HG03159 (cell line): ENCODE measurements at regions not wholly inside any gene's neighbourhood (a gene's known extent, or its start where the extent isn't known, plus 50 kb on each side); places are given as distances from the start of the nearest gene placed in this dataset.
"Not testable (repeated sequence)": the region's sequence is repeated elsewhere in the genome, so short reads cannot be mapped to it uniquely, and the experiment has no call there.

Source experiments
- ATAC-seq: cut with Tn5 transposase; IDR thresholded peaks from one replicate; pipeline ENCODE4 v1.9.1; 2021; ENCODE audit warnings: mild to moderate bottlenecking, moderate library complexity; ENCODE audit not compliant: unreplicated experiment

DNA sequence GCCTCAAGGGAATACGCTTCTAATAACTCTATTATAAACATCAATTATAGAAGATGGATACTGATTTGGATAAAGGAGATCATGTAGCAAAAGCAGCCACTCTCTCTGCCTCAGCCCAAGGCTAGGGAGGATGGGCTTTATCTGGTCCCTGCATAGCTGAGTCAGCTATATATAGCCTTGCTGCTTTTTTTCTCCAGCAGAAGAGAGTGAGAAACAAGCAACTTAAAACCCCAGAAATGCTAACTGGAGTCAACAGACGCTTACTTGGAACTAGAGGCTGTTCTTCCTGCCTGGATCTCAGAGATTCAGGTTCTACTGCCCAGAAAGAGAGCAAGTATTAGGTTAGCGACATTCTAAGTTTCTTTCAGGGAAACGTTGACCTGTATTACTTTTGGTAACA, 426.7 kb upstream of the KLHL29 start:
- ATAC-seq, result no peak

DNA sequence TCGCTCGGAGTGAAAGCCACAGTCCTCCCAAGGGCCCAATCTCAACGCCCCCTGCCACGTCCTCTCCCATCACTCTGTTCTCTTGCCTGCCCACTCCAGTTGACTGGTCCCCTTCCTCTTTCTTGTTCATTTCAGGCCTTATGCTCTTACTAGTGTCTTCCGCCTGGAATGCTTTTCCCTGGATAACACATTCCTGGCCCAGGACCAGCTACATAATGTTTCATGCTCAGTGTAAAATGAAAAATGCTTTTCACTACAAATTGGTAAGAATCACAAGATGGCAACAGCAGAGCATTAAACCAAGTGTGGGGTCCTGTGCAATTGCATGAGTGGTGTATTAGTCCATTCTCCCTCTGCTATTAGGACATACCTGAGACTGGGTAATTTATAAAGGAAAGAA, 417.2 kb upstream of the KLHL29 start:
- no peak for ATAC-seq

DNA sequence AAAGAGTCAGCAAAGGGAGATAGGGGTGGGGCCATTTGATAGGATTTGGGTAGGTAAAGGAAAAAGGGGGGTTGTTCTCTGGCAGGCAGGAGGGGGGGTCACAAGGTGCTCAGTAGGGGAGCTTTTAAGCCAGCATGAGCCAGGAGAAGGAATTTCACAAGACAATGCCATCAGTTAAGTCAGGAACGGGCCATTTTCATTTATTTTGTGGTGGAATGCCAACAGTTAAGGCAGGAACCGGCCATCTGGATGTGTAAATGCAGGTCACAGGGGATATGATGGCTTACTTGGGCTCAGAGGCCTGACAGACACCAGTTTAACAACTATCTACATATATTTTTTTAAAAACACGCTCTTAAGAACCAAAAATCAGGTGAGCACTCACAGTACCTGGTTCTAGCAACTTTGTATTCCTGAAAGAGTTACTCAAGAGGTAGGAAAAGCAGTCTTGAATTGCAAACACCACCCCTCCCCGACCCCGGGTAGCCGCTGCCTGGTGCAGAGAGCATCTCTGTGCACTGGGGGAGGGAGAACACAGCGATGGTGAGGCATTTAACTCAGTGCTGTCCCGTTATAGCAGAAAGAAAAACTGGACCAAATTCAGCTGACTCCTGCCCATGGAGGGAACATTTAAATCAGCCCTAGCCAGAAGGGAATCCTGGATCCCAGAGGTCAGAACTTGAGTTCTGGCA, 414.5 kb upstream of the KLHL29 start:
- no peak for ATAC-seq

DNA sequence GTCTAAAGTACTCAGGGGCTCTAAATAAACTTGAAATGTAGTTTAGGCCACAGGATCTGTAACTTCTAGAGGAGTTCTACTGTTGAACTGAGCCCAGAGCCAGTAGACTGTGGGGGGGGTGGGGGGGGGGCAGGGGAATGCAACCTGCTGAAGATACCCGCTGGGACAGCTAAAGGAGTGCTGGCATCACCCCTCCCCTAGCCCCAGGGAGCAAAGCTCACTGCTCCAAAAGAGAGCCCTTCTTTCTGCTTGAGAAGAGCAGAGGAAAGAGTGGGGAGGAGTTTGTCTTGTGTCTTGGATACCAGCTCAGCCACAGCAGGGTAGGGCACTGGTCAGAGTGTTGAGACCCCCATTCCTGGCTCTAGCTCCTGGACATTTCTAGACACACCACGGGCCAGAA, 414.0 kb upstream of the KLHL29 start:
- no peak for ATAC-seq

DNA sequence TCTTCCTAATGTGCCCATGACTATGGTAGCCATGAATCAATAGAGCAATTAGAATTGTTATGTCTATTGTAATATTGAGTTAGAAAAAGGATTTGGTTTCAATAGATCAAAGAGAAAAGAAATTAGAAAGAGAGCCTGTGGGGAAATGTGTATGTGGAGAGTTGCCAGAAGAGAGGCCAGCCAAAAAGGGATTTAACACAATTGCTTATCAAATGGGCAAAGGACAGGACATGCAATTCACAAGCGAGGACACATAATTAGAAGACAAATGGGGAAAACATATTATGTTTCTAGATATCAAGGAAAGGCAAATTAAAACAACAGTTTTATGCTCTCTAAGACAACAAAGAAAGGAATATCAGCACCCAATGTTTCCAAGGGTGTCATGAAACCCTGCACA, 403.2 kb upstream of the KLHL29 start:
- no peak for ATAC-seq

DNA sequence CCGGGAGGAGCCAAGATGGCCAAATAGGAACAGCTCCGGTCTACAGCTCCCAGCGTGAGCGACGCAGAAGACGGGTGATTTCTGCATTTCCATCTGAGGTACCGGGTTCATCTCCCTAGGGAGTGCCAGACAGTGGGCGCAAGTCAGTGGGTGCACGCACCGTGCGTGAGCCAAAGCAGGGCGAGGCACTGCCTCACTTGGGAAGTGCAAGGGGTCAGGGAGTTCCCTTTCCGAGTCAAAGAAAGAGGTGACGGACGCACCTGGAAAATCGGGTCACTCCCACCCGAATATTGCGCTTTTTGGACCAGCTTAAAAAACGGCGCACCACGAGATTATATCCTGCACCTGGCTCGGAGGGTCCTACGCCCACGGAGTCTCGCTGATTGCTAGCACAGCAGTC, 400.8 kb upstream of the KLHL29 start:
- not testable (repeated sequence) for ATAC-seq

DNA sequence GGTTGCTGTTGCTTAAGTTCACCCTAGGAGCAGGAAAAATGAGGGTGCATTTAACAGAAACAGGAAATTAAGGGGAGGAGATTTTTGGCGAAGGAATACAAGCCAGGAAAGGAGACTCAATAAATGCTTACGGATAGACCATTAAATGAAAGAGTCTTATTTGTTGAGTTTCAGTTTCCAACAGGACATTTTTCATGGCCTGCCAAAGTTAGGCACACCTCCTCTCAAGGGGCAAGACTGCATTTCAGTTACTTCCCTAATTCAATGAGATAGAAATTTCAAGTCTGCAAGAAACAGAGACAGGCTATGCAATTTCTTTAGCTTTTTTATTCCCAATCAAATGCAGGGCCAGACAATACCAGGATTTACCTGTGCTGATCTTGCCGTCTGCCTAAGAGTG, 394.7 kb upstream of the KLHL29 start:
- ATAC-seq, result no peak

DNA sequence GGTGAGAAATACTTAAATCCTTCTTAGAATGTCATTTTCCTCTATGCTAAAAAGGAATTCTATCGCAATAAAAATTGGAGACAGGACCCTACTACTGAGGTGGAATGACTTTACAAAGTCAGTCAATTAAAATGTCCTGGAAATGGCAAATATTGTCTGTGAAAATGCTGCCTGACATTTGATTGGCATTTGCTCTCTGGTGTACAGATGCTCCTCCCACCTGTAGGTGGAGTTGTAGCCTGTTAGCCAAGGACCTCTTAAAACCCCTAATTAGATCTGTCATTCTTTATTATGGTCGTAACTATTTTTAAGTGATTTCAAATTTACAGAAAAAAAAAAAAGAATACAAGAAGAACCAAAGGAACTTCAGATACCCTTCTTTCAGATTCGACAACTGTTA, 393.1 kb upstream of the KLHL29 start:
- ATAC-seq, result no peak

DNA sequence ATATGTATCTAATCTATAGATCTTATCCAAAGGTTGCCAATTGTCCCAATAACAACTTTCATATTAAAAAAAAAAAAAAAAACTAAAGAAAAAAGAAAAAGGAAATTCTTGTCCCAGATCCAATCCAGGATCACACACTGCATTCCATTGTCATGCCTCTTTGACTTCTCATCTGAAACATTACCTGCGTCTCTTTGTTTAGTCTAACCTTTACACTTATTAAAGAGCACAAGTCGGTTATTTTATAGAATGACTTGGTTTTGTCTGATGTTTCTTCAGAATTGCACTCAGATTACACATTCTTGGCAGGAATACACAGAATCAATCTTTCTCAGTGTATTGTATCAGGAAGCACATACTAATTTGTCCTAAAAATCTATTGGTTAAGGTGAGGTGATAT, 392.5 kb upstream of the KLHL29 start:
- ATAC-seq, result no peak

DNA sequence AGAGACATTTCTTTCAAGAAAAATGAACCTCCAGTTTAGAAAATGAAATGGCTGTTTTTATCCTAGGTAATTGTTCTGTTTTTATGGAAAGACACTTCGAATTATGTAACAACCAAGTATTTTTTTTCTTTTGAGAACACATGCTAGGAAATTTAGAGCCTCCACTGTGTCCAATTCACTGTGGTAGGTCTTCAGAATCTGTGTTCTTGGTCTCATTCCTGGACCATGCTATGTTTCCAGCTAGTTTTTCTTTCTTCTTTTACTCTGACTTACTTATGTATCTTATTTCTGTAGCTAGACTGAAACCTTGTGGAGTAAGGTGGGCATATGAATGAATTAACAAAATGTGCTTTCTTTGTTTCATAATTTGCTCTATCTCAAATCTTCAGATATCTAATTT, 391.7 kb upstream of the KLHL29 start:
- no peak for ATAC-seq

DNA sequence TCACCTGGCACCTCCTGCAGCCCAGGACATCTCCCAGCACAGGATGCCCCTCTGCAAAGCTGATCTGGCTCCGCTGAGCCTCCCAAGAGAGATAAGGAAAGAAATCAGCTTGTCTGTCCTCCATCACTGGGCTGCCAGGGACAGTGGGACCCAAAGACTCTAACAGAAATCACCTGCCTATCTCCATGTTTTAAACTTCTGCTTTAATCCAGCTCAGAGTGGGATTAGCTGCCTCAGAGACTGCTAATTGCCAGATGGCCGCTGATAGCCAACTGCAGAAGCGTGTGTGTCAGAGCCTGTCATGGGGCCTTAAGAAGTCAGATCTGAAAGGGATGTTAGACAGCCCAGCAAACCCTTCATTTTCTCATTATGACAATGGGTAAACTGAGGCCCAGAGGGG, 389.4 kb upstream of the KLHL29 start:
- no peak for ATAC-seq

DNA sequence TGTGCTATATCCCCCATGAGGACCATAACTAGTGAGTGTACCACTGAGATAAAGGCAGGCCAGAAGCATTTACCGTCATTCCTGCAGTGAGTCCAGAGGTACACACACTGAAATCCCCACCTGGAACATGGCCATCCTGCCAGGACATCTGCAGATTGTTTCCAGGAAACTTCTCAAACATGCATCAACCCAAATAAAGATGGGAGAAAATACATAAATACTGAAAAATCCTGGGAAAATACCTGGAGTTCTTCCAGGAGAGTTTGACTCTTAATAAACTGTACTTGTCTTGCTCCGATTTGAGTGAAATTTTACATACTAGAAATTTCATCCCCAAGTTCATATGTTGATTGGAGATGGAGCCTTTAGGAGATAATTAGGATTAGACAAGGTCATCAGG, 388.1 kb upstream of the KLHL29 start:
- ATAC-seq, result no peak

DNA sequence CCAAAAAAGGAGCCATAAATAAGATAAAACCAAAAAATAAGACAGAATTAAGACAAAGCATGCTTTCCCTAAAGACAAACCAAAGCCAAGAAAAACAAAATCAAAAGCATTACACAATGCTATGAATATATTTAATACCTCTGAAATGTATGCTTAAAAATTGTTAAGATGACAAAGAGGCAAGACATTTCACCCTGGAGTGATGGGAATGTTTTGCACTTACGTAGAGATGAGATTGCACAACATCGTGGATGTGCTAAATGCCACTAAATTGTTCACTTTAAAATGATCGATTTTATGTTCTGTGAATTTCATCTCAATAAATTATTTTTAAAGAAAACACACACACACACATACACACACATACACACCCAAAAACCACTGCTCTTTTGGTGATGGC, 386.6 kb upstream of the KLHL29 start:
- no peak for ATAC-seq

DNA sequence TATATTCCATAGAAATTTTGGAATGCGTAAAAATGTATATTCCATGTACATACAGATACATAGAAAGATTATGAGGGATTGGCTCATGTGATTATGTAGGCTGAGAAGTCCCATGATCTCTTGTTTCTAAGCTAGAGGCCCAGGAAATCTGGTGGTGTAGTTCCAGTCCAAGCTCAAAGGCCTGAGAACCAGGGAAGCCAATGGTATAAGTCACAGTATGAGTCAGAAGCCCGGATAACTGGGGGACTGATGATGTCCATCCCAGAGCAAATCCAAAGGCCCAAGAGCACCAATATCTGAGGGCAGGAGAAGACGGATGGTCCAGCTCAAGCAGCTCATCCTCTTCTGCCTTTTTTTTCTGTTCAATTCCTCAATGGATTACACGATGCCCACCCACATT, 385.0 kb upstream of the KLHL29 start:
- no peak for ATAC-seq

DNA sequence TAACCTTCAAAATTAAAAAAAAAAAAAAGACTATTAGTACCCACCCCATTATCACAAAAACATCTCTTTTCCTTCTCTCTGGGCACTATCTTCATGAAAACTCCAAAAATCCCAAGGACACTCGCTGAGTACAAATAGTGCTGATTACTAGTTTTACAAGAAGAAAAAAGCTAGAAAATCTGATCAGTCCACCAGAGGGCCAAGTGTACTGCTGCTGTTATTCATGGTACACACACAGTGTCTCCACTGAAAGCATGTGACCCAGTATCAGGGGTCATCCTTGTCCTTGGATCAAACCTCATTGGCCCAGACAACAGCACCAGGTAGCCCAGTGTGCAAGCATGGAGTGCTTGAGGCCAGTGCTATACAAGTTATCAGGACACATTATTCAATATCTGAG, 382.7 kb upstream of the KLHL29 start:
- ATAC-seq, result no peak

DNA sequence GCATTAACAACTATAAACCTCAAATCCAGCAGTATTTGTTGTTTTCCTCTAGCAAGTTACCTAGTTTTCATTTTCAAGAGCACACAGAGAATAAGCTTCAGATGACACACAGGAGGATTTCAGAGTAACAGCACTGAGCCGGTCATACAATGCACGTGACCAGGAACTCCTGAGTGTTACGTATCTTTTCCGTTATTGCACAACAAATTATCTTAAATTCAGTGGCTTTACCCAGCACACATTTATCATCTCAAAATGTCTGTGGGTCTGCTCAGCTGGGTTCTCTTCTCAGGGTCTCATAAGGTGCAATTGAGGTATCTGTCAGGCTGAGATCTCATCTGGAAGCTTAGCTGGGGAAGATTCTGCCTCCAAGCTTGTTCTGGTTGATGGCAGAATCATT, 379.5 kb upstream of the KLHL29 start:
- ATAC-seq, result no peak

DNA sequence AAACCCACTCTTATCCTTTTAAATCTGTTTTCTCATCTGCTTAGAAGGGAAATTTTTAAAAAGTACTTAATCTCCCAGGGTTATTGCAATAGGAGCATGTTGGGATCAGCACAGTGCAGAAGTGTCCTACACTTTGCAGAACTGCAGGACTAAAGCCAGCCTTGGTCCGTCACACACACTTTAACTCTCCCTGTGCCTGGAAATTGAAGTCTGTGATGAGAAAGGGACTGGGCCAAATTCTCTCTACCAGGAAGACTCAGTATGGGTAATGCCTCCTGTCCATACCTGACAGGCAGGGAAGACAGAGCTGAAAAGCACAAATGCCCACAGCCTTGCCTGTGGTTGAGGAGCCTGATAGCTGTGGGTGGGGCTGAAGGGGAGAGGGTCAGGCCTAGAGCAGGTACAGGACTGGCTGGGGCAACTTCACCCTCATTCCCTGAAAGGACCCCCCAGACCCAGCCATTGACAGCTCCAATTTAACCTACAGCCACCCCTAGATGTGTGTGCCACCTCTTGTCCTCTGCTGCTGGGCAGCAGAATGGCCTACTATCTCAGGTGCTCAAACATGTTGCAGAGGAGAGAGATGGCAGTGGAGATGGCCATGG, 377.2 kb upstream of the KLHL29 start:
- ATAC-seq, result no peak

DNA sequence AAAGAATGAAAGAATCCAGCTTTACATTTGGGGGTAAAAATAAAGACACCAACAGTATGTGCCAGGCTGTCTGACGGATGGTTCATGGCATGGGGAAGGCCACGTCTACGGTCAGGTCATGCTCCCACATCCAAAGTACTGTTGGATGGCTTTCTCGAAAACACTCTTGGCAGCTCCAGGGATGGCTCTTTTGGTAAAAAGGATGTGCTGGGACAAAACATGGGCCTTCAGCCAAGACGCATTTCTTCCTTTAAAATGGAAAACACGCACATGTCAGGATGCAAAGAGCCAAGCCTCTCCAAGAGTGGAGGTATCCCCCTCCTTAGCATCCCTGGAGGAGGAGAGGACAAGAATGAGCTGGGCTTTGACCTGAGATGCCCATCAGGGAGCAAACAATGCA, 376.5 kb upstream of the KLHL29 start:
- ATAC-seq, result no peak

DNA sequence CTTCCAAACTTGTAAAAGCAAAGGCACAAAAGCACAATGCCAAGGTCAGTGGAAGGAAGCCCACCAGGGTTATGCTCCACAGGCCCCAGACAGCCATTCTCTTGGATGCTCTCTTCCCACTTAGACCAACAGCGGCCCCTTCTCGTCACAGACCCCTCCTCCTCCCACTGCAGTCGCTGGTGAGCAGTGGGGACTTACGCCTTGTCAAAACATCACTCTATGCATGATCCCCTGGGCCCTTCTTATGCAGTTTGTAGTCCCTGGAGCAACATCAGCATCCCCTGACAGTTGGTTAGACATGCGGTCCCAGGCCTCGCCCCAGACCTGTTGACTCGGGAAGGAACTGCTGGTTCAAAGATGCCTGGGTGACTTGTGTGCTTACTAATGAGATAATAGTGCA, 376.0 kb upstream of the KLHL29 start:
- no peak for ATAC-seq

DNA sequence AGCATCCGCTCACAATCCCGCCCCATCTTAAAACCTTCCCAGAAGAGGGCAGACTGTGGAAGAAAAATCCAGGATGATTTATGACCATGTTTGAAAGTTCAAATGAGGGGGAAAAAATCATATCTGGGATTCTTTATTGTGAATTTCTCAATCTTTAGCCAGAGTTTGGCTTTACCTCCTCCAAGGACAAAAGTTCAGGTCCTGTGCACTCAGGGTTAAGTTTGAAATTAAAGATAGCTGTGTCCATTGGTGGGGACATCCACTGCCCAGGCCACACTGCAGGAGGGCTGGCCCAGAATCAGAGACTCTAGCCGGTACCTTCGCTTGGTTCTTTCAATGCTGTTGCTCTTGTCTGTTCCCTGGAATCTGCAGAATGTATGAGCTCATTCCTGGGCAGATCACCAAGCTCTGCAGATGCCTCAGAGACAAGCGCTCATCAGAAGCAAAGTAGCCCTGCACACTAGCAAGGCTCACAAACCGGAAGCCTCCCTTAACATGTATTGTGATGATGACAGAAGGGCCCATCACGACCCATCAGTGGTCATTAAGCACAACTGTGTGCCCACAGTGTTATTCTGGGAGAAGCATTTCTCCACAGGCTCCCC, 375.3 kb upstream of the KLHL29 start:
- no peak for ATAC-seq

DNA sequence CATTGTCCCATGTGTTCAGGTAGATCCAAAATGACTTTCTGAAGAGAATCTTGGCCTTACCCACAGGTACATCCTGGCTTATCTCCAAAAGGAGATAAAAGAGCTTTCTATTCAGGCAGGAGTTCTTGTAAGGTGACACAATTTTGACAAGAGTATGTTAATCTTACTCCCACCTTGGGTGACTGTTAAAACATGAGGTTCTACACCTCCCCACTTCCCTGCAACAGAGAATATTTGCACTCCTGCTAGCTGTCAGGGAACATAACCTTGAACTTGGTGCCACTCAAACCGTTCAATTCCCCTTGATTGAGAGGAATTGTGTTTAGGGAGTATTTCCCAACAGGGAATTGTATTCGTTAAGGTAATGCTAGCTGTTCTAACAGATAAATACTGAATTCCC, 372.5 kb upstream of the KLHL29 start:
- no peak for ATAC-seq

DNA sequence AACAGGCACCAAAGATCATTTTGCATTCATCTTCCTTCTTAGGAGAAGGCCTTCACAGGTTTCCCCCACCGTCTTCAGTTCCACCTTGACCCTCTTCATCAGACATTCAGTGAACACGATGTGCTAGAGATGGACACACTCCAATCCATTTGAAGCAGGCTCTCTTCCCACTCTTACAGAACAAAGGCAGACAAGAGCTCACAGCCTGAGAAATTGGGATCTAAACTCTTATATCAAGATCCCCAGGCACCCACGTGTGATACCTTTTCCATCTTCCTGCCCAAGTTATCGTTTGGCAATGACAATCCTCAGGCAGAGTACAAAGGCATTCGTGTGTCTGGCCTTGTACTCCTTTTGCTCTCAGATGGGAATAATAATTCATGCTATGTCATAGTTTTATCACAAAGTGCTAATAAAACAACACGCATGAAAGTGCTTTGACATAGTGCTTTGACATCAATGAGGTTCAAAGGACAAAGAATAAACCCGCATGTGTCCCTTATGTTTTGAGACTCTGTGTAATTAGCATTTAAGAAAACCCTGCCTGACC, 369.3 kb upstream of the KLHL29 start:
- ATAC-seq, result no peak
